Loucy (cell line): ENCODE measurements at regions not wholly inside any gene's neighbourhood (a gene's known extent, or its start where the extent isn't known, plus 50 kb on each side); places are given as distances from the start of the nearest gene placed in this dataset.

ENCODE experiments used
- EZH2phosphoT487 ChIP-seq: fragments of 200-600 bp; IDR thresholded peaks from 2 replicates; pipeline ENCODE4 v1.6.1; 2018; ENCODE audit warnings: antibody characterized with exemption, mild to moderate bottlenecking, moderate library complexity, borderline replicate concordance
- TF ChIP-seq, protein P1 (sequence below): fragments of 200-600 bp; sonication (generic); conservative IDR thresholded peaks from 2 replicates; pipeline ENCODE4 v1.5.1; 2014; ENCODE audit warnings: mild to moderate bottlenecking, antibody characterized with exemption, low read length

DNA sequence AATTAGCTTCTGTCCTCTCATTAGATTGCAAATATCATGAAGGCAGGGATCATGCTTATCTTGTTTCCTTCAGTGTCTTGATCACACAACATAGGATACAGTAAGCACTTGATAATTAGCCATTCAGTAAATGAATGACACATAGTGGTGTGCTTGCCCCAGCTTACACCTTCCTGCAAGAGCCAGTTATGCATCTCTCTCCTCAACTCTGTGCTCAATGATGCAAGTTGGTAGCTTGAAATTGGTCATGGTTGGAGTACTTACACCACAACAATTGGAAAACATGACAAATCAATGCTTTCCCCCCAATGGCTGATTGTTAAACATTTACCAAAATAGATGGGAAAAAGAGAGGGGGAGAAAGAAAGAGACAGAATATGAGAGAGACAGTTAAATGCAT lies 129.2 kb downstream of the NUF2 start:
- TF ChIP-seq, protein P1, sequence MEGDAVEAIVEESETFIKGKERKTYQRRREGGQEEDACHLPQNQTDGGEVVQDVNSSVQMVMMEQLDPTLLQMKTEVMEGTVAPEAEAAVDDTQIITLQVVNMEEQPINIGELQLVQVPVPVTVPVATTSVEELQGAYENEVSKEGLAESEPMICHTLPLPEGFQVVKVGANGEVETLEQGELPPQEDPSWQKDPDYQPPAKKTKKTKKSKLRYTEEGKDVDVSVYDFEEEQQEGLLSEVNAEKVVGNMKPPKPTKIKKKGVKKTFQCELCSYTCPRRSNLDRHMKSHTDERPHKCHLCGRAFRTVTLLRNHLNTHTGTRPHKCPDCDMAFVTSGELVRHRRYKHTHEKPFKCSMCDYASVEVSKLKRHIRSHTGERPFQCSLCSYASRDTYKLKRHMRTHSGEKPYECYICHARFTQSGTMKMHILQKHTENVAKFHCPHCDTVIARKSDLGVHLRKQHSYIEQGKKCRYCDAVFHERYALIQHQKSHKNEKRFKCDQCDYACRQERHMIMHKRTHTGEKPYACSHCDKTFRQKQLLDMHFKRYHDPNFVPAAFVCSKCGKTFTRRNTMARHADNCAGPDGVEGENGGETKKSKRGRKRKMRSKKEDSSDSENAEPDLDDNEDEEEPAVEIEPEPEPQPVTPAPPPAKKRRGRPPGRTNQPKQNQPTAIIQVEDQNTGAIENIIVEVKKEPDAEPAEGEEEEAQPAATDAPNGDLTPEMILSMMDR, result no peak
- TF ChIP-seq EZH2phosphoT487, result no peak
